Large intestine (tissue), 3 donors: ENCODE measurements at regions not wholly inside any gene's neighbourhood (a gene's known extent, or its start where the extent isn't known, plus 50 kb on each side); places are given as distances from the start of the nearest gene placed in this dataset.
"Not testable (repeated sequence)": the region's sequence is repeated elsewhere in the genome, so short reads cannot be mapped to it uniquely, and the experiment has no call there.

Experiments used
- DNase-seq, 2 donors: peaks; one replicate each; pipeline versions ENCODE4 v3.0.0 to v3.0.0-alpha.2; 2013
- H3K27ac ChIP-seq: one replicate; pipeline ENCODE4 v1.5.1; 2013; ENCODE audit warnings: low read length
- H3K27me3 ChIP-seq: 2 replicates; pipeline ENCODE4 v1.6.1; 2013; ENCODE audit warnings: low read length; ENCODE audit not compliant: control insufficient read depth, insufficient read depth
- H3K36me3 ChIP-seq: 2 replicates; pipeline ENCODE4 v1.6.1; 2013; ENCODE audit warnings: low read length; ENCODE audit not compliant: control insufficient read depth, insufficient read depth
- H3K4me1 ChIP-seq: one replicate; pipeline ENCODE4 v1.6.1; 2013; ENCODE audit warnings: low read length; ENCODE audit not compliant: control insufficient read depth, insufficient read depth
- H3K4me3 ChIP-seq: one replicate; pipeline ENCODE4 v1.5.1; 2013; ENCODE audit warnings: low read length
- H3K9me3 ChIP-seq: one replicate; pipeline ENCODE4 v1.6.1; 2013; ENCODE audit warnings: mild to moderate bottlenecking, low read depth, low read length, moderate library complexity; ENCODE audit not compliant: control insufficient read depth
- WGBS: methylation state at CpG from one replicate; pipeline ENCODE4 v1.1.5; 2013; ENCODE audit warnings: low lambda C conversion rate; ENCODE audit not compliant: insufficient coverage; 5-methylcytosine and 5-hydroxymethylcytosine counted together

DNA sequence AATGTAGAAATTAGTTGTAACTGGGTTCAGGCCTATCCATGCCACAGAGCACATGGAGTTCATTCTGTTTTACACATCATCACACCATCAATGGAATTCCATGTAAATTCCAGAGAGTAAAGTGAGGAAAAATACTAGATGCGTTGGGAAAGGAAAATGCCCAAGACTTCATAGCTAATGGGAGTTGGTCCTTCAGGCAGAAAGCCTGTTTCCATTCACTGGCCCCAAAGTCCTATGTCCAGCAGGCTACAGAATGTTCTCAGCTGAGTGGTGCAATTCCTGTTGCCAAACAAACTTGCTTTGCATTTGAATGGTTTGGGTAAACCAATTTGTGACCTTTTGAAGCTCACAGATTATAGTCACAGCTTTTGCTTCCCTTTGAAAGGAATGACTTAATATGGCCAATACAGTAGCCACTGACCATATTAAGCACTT, 164.6 kb upstream of the PFN2 start:
- WGBS, result no CpG with 5 or more reads among the region's 1 CpG

GRCh38 chr3:150133293-150133692, 162.6 kb upstream of the PFN2 start:
- H3K27ac ChIP-seq, result no peak overlapping the region
- H3K36me3 ChIP-seq, result no peaks in the 10 kb centered on the region
- H3K4me1 ChIP-seq, result no peaks in the 10 kb centered on the region
- no peaks in the 10 kb centered on the region for H3K9me3 ChIP-seq
- H3K4me3 ChIP-seq, result no peak overlapping the region
- DNase-seq, result no peak
- no CpG with 5 or more reads among the region's 2 CpGs for WGBS
- no peaks in the 10 kb centered on the region for H3K27me3 ChIP-seq

More for the DNA sequence above, 164.6 kb upstream of the PFN2 start:
- Histone ChIP-seq H3K27ac (no peak overlapping the region), H3K9me3 (no peaks in the 10 kb centered on the region), H3K36me3 (no peaks in the 10 kb centered on the region), H3K27me3 (no peaks in the 10 kb centered on the region), H3K4me1 (no peaks in the 10 kb centered on the region), H3K4me3 (no peak overlapping the region)
- DNase-seq, result no peak

DNA sequence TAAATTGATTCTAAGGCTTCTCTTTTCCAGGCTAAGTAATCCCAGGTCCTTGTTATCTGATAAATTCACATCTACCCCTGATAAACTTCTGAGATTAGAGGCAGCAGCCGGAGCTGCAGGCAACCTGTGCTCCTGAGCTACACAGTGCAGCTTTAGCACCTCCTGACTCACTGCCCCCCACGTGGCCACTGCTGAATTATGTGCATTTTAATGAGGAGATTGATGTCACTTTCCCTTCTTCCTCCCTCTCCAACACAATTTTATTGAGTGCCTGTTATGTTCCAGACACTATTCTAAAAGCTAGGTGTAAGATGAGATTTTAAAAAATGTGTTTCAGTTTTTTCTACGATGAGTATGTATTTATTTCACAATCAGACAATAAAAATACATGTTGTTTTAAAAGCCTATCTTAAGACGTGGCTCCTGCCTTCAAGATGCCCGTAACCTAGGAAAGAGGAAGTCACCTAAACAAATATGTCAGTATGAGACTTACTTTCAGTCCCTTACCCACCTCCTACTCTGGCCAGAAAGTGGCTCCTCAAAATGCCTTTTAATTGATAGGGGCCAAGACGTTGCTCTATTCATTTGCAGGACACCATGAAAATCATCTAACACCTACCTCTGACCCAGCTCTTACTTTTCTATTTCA, 161.5 kb upstream of the PFN2 start:
- Histone ChIP-seq H3K27me3 (no peaks in the 10 kb centered on the region), H3K4me3 (no peak overlapping the region), H3K36me3 (no peaks in the 10 kb centered on the region), H3K27ac (no peak overlapping the region), H3K9me3 (no peaks in the 10 kb centered on the region), H3K4me1 (no peaks in the 10 kb centered on the region)
- no peak for DNase-seq
- WGBS, result no CpG with 5 or more reads among the region's 6 CpGs

- Histone ChIP-seq H3K4me3 (no peak overlapping the region), H3K27ac (no peak overlapping the region), H3K36me3 (no peaks in the 10 kb centered on the region), H3K27me3 (no peaks in the 10 kb centered on the region), H3K9me3 (no peaks in the 10 kb centered on the region), H3K4me1 (no peaks in the 10 kb centered on the region)
- WGBS, result no CpG with 5 or more reads among the region's 3 CpGs
- DNase-seq, result no peak
These were observed 161.0 kb upstream of the PFN2 start for GRCh38 chr3:150131663-150132062.

DNA sequence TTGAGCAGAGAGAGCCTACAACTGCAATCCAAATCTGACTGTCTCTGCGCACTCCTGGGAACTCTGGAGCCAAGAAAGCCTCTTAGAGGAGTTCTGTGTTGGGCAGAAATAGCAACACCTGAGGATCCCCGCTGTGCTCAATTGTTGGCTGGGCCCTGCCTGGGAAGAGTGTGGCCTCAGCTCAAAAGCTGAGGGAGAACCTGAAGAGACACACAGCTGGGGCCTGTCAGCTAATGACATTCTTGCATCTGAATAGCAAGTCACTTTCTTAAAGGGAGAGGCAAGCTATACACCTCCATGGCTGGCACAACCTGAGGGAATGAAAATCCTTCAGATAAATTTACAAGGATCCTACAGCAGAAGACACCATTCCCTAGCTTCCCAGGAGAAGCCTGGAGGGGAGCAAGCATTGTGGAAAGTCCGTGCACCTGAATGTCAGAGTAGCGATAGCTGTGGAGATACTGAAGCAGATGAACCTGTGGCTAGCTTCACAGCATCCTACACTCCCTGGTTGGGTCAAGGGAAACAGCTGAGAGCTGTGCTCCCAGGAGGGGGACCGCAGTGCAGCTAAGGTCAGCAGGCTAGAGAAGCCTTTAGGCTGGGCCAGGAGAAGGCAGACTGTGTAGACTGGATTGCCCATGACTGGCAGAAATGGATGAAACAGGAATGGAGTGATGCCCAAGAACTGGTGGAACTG, 159.9 kb upstream of the PFN2 start:
- Histone ChIP-seq H3K4me1 (no peaks in the 10 kb centered on the region), H3K36me3 (no peaks in the 10 kb centered on the region), H3K9me3 (no peaks in the 10 kb centered on the region), H3K27ac (no peak overlapping the region), H3K27me3 (peaks cover 4% of the 10 kb centered on the region), H3K4me3 (no peak overlapping the region)
- no peak for DNase-seq
- no CpG with 5 or more reads among the region's 5 CpGs for WGBS

DNA sequence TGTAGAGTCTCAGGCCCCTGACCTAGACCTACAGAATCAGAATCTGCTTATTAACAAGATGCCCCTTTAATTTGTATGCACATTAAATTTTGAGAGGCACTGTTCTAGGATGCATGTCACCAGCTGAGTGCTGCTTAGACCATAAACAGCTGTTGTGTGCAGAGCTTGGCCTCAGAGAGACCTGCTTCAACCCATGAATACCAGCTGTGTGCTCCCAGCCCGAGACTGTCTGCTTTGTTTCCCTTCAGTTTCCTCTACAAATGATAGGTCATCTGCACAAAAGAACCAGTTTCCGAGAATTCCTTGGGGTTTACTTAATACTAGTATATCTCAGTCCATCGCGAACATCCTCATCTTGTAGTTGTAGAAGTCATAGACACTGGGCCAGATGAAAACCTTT, 158.5 kb upstream of the PFN2 start:
- Histone ChIP-seq H3K4me1 (no peaks in the 10 kb centered on the region), H3K27me3 (peaks cover 7% of the 10 kb centered on the region), H3K9me3 (no peaks in the 10 kb centered on the region), H3K4me3 (no peak overlapping the region), H3K27ac (no peak overlapping the region), H3K36me3 (no peaks in the 10 kb centered on the region)
- DNase-seq, result no peak
- 87% methylated on average over 3 of the region's 4 CpGs for WGBS

GRCh38 chr3:150128126-150128525, 157.4 kb upstream of the PFN2 start:
- peaks cover 10% of the 10 kb centered on the region for H3K27me3 ChIP-seq
- WGBS, result 60% methylated on average over 2 of the region's 3 CpGs
- no peaks in the 10 kb centered on the region for H3K9me3 ChIP-seq
- no peaks in the 10 kb centered on the region for H3K36me3 ChIP-seq
- H3K27ac ChIP-seq, result no peak overlapping the region
- no peak for DNase-seq
- H3K4me3 ChIP-seq, result no peak overlapping the region
- H3K4me1 ChIP-seq, result no peaks in the 10 kb centered on the region

DNA sequence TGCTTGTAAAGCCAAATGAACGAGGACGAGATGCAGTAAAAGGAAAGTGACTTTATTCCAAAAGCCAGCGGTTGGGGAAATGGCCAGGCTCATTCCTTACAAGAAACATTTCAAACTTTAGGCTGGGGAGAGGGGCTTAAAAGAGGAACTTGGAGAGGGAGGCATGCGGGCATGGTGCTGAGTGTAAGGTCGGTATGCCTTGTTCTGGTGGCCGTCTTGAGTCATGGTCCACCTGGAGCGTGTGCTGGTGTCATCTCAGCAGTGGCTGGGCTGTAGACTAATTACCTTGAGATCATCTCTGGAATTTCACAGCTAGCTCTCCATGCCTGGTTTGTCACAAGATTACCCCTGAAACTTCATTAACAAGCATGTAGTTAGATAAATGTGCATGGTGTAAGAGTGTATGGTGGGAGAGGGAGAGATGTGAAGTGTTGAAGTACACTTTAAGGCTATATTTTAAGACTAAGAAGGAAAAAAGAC, 156.4 kb upstream of the PFN2 start:
- H3K4me3 ChIP-seq, result no peak overlapping the region
- H3K36me3 ChIP-seq, result no peaks in the 10 kb centered on the region
- no CpG with 5 or more reads among the region's 7 CpGs for WGBS
- no peaks in the 10 kb centered on the region for H3K4me1 ChIP-seq
- no peak overlapping the region for H3K27ac ChIP-seq
- H3K9me3 ChIP-seq, result no peaks in the 10 kb centered on the region
- H3K27me3 ChIP-seq, result peaks cover 10% of the 10 kb centered on the region
- DNase-seq, result no peak

- Histone ChIP-seq H3K27ac (no peak overlapping the region), H3K4me3 (no peak overlapping the region), H3K27me3 (peaks cover 10% of the 10 kb centered on the region), H3K4me1 (no peaks in the 10 kb centered on the region), H3K9me3 (no peaks in the 10 kb centered on the region), H3K36me3 (no peaks in the 10 kb centered on the region)
- no CpG with 5 or more reads among the region's 2 CpGs for WGBS
- no peak for DNase-seq
These were observed 153.4 kb upstream of the PFN2 start for GRCh38 chr3:150124142-150124541.

- H3K4me1 ChIP-seq, H3K9me3 ChIP-seq, H3K4me3 ChIP-seq, H3K27ac ChIP-seq, H3K36me3 ChIP-seq, DNase-seq, H3K27me3 ChIP-seq: not testable (repeated sequence)
- no CpG with 5 or more reads among the region's 2 CpGs for whole genome bisulfite sequencing
These were observed 152.6 kb upstream of the PFN2 start for GRCh38 chr3:150123249-150123648.

GRCh38 chr3:150118219-150118618, 147.5 kb upstream of the PFN2 start:
- WGBS, result no CpG with 5 or more reads among the region's 1 CpG
- Histone ChIP-seq H3K36me3 (no peaks in the 10 kb centered on the region), H3K4me3 (no peak overlapping the region), H3K4me1 (no peaks in the 10 kb centered on the region), H3K9me3 (no peaks in the 10 kb centered on the region), H3K27me3 (no peaks in the 10 kb centered on the region), H3K27ac (no peak overlapping the region)
- DNase-seq, result no peak
